ENCODE measurements at regions not wholly inside any gene's neighbourhood (a gene's known extent, or its start where the extent isn't known, plus 50 kb on each side); places are given as distances from the start of the nearest gene placed in this dataset.
A peak's percentile ranks its signal among the peaks of the same experiment; 100 is the strongest.
"Not testable (repeated sequence)": the region's sequence is repeated elsewhere in the genome, so short reads cannot be mapped to it uniquely, and the experiment has no call there.

DNA sequence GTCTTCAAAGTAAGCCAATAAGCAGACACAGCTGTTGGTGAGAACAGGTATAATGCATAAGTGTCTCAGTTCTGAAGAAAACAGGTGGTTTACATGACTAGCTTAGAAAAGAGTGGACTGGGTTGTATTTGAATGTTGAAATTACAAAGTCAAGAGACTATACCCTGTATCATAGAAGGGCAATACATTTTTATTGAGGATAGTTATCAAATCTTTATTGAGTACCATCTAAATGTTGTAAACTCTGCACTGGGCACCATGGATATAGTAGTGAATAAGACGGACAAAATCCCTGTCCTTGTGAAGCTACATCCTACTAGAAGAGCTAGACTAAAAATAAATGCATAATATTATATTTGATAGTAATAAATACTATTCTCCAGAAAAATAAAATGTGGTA lies 88.5 kb upstream of the CDC42EP3 start:
- DNase-seq: not testable (repeated sequence)

DNA sequence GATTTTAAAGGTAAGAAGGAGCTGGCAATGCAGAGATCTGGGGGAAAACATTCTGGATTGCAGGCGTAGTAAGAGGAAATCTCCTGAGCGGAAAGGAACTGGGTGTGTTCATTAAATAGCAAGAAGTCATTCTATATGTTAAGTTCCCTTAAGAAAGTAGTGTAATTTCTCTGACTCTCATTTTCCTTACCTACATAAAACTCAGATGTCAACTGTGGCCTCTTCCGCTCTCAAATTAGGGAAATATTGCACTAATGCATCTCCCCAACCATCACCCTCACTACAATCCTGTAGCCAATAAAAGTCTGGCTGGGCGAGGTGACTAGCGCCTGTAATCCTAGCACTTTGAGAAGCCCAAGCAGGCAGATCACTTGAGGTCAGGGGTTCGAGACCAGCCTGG lies 89.0 kb upstream of the CDC42EP3 start:
- no peak for DNase-seq

DNA sequence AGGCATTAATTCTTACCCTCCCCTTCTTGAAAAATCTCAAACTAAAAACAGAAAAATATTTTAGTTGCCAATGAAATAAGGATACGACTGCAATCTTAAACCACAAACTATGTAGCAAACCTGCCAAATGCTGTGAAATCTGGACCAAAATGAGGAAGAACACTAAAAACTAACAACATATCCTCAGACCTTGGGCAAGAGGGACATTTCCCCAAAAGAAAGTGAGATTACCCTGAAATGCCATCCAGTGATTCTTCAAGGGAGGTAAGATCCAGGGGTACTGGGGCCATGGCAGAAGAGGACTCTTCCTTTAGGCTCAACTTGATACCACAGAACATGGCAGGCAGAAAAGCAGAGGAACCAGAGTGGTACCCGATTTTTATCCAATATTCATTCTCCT lies 90.8 kb upstream of the CDC42EP3 start:
- DNase-seq: peak; percentile 85

DNA sequence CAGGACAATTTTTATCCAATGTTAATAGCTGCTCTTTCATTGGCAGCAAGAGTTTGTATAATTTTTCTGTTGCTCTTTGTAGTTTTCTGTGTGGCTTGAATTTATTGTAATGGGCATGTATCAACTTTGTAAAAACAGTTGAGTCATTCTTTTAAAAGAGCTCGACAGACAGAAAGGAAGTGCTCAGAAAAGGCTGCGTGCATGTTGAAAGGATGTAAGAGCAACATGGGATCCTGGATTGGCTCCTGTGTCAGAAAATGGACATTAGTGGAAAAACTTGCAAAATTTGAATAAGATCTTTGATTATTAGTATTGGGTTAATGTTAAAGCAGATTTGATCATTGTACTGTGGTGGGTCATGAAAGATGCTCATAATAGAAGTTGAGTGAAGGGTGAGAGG lies 93.3 kb upstream of the CDC42EP3 start:
- no peak for DNase-seq

DNA sequence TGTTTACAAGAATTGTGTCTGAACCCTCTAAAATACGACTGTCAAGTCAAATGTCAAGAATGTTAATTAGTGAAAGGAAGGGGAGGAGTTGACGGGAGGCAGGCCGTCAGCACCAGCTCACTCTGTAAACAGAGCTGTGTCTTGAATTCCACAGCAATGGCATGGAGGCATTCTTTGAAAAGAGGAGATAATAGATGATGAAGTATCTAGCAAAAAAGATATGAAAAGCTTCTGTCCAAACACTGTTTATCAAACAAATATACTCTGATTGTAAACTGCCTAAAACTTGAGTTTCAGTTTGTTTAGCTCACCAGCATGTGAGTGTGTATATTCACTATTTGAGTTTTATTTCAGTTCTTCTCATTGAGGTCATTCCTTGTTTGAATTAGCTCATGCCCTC lies 94.7 kb upstream of the CDC42EP3 start:
- DNase-seq: no peak

DNA sequence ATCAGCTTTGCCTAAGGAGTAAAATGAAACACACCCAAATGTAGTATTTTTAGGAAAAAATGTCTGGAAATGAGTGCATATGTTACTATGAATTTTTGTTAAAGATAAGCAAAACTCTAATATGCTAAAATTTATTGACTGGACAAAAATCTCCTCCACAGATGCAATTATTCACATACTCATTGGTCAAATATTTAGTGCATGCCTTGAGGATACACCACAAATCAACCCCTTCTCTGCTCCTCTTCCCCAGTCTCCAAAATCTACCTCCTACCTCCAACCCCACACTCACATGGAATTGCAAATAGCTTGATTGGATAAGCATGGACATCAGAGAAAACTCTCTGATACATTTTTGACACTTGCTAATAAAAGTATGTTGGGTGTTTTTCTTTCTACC lies 95.6 kb upstream of the CDC42EP3 start:
- DNase-seq: no peak

DNA sequence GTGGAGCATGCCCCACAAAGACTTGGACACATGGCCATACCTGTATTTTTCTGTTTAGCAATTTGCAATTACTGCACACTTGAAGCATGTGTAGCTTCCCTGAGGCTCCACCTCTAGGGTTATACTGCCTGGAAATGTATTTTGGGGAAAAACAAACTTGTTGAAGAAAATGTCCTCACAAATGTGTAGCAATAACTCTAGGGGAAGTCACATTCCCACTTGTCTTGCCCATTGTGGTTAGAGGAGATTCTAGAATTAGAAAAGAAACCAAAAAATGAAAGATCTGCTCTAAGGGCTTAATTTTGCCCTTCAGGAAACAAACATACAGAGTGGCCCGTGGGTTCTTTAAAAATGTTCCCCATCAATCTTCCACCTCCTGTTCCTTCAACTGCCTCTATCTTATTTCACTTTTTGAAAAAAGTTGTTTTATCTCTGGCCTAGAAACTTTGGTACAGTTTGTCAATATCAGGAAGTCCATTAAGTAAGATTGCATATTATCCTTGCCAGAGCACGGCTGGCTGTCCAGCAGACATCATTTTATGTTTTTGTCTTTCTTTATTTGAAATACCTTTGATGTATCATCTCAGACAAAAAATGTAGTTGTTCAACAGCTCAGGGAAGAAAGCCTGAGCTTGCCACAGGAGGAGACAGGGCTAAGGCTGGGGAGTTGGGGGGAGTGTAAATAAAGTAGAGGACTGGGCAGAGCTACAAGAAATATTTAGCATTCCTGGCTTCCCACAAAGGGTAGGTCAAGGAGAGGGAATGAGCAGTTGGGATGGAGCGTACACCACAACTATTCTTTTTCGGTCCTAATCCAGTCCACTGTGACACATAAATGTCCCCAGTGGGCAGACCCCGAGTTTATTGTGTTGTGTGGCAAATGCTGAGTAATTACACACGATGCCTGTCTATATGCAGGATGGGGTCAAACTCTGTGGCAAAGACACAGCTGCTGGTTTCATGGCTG lies 96.8 kb upstream of the CDC42EP3 start:
- no peak for DNase-seq

DNA sequence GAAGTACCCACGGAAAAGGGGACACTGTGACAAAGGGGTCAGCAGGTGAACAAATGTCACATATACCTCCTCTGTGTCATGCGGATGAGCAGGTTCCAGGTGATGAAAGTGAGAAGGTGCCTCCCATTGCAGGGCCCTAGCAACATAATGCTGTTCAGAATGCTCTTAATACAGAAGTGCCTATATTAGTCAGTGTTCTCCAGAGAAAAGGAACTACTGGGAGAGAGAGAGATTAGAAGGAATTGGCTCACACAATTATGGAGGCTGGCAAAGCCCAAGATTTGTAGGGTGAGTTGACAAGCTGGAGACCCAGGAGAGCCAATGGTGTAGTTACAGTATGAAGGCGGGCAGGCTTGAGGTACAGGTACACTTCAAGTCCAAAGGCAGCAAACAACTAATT lies 98.1 kb upstream of the CDC42EP3 start:
- DNase-seq: no peak

DNA sequence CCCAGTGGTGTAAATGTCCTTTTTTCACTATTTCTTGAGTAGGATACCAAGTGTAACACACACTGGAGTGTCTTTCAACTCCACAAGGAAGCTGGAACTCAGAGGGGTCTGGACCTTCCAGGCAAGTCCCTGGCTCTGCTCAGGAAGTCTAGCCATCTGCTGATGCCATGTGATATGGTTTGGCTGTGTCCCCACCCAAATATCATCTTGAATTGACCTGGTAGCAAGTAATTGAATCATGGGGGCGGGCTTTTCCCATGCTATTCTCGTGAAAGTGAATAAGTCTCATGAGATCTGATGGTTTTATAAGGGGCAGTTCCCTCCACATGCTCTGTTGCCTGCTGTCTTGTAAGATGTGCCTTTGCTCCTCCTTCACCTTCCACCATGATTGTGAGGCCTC lies 99.4 kb upstream of the CDC42EP3 start:
- DNase-seq: no peak

DNA sequence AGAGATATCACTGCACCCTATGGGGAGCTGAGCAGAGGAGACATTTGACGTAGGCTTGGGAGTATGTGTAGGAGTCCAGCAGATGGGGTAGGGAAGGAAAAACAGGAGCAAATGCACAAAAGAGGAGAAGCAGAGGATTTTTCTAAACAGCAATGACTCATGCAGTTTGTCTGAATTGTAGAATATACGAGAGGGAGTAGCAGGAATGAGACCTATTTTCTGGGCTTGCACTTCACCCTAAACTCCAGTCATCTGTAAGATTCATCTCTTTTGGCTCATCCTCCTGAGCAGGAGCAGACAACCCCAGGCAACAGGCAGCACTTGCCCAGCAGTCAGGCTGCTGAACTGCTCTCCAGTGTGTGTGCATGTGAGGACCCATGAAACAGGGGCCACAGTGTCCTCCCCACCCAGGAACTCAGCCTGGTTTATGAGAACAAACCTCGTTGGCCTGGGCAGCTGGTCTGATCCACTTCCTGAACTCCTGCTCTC lies 100.2 kb upstream of the CDC42EP3 start:
- no peak for DNase-seq

DNA sequence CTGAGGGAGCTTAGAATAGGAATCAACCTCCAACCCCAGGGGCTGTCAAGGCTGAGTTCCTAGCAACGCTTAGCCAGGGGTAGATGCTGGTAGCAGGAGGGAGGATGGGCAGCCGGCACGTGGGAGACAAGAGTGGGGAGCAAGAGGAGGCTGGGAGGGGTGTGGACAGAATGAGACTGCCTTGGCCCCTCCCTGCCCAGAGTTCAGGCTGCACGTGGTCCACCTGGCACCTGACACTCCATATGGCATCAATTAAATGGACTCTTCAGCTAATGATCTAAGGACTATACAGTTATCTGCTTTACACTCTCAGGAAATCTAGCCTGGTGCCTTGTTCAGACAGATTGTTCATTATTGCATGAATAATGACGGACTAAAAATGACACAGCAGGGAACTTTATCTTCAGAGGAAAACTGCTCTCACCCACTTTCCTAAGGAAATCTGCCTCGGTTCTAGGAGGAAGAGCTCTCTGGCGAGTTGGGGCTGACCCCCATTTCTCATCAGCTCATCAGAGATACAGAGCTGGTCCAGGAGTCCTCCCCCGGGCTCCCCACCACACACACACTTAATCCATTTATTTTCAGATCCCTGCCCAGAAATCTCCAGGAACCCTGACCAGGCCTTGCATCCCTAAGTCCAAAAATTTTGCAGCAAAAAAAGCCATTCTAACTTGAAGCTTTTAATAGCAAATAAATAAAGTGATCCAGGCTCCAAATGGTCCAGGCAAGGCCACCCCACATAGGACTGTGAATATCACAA lies 102.1 kb upstream of the CDC42EP3 start:
- DNase-seq: no peak

DNA sequence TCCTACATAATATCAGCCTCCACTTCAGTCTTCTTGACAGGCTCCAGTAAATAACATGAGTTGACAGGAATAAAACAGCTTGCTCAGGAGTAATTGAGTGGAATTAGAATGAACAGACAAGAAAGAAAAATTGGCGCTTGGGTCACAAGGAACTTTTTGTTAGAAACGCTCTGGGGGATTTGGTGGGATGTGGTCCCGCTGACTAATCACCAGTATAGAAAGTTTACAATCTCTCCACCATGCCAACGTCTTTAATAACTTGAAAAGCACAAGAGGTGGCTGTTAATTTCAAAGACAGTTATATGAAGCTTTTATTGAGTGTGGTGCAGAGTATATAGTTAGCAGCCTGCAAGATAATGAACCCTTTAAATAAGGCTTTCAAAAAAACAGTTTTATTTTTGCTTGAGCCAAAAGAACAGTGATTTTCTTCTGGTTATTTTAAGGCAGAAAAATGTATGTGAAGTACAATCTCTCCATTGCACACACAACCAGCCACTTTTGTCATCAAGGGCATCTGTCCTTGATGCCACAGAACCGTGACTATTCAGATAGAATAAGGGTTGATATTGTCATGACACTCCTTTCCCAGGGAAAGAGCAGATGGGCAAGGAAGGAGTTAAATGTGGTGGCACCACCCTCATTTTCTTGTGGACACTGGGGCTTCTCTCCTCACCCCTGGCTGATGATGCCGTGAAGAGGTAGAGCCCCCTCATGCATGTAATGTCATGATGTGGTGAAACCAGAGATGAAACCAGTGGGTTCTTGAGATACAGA lies 102.9 kb upstream of the CDC42EP3 start:
- not testable (repeated sequence) for DNase-seq

DNA sequence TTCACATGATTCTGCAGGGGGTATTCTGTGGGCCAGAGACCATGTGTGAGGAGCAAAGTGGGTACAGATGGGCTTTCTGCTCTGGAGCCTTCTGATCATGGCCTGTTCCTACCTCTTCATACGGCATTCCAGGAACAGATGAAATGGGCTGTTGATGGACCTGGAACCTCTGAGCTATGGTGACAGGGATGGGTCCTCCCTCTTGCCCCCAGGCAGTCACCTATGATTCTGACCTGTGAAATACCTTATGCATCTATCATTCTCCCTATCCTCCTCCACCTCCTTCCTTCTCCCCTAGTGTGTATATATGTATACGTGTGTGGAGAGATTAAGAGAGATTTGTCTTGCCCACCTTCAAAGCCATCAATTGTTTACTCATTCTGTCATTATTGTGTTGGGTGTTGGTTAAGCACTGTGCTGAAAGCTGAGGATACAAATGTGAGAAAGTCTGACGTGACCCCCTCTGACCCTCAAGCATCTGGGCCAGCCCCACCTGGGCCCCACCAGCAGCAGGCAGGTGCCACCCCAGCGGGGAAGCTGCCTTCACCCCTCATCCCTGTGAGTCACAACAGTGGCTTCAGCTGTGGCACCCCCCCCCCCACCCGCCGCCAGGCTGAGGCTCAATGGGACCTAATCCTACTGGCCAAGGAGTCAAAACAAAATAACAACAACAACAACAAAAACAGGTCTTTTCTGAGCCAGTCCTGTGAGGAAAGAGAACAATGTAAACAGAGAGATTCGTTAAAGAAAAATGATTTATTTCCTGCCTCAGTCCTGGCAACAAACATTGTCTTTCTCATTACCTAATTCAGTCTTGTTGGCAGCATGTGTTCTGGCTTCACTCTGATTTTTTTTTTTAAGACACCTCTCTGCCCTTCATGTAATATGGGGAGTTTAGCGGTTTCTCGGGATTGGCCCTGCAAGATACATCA lies 103.8 kb upstream of the CDC42EP3 start:
- DNase-seq: no peak

DNA sequence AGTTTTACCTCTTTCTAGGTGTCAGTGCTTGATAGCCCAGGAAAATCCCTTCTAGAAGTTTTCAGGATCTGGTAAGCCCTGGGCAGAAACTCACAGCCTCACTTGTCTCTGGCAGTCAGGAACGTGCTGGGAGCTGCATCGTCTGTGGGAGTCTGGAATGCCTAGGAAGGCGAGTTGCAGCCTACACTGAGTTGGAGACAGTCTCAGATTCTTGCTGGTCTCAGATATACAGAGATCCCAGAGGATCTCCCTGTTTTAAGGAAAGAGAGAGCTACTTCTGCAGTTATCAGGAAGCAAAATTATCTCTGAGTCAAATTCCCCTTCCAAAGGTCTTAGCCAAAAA lies 104.4 kb upstream of the CDC42EP3 start:
- no peak for DNase-seq

DNA sequence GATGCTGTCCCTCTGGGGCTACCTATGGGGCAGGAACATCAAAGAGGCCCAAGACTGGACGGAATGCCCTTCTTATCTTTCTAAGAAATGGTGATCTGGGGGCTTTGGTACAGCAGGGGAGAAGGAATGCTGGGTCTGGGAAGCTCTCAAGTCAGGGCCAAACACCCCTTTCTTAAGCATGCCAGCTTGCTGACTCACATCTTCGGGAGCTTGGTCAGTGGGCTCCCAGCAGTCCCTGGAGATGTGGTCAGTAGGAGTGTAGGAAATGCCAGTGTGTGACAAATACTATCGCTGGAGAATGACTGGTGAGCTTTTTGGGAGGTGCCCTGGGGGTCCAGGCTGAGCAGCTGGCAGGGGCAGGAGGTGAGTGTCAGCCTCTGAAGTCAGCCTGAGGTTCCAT lies 105.0 kb upstream of the CDC42EP3 start:
- no peak for DNase-seq

DNA sequence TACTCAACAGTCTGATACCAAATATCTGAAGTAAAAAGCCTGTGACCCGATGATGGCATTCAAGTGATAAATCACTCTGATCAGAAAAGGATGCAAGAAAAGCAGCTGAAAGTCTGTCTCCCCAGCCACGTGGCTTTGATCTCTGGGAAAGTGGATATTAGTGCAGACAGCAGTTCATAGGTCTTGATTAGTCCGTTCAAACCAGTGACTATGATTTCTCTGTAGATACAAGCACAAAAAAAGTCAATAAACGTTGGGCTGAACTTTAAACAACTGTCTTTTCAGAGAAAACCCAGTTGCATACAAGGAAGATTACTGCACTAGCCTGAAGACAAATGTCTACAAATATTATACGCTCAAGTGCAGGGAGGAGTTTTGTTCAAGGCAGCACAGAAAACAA lies 107.7 kb upstream of the CDC42EP3 start:
- no peak for DNase-seq

DNA sequence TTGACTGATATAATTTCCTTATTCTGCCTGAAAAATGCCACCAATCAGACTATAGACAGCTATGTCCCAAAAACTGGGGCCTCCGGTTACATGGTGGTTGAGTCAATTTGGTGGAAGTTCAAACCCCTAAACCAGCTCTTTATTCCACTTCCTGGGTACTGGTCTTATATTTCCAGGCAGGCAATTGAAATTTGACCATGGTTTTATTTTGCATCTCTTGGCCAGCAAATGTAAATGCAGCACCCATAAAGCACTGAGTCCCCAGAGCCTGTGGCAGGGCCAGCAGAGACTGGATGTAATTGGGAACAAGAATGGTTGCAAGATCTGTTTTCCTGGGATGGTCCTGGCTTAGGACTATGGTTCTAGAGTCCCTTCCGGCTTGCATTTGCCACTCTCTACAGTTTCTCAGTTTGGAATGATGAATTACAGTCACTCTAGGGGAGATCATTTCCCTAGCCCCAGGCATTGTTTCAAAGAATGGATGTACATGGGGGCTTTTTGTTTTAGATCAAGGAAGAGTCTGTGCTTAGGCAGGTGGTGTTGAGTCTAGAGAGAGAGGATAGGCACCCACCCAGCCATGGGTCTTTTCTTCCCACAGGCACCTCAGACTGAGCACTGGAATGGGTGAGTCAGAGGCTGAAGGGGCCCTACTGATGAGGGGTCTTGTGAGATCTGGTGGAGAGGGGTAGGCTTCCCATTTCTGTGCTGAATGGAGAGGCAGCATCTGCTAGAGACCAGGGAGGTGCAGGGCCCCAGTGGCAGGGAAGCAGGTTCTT lies 108.4 kb upstream of the CDC42EP3 start:
- no peak for DNase-seq

DNA sequence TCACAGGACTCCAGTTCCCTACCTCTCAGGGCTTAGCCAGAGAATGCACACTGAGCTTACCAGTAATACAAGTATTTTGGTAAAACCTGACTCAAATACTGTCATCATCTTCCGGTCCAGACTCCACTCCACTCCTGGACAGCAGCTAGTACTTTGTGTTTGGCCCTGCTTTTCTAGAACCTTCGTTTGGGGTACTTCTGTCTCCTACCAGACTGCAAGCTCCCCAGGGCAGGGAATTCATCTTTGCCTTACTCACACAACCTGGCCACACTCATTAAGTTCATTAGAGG lies 108.9 kb upstream of the CDC42EP3 start:
- DNase-seq: no peak

DNA sequence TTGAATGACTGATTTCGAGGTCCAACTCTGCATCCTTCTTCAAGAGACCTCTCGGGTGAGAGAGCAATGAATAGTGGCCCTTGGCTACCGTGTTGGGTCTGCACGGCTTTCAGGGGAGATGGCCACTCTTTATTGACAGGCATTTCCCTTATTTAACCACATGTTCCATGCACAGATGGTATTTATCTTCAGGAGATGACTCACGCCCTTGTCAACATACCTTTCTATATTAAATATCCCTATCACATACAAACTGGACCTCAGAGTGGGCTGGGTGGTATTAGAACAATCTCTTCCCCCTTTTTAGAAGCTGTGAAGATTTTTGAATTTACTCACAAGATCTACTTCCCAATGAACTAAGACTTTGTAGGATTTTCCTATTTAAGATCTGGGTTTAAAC lies 109.6 kb upstream of the CDC42EP3 start:
- DNase-seq: no peak

DNA sequence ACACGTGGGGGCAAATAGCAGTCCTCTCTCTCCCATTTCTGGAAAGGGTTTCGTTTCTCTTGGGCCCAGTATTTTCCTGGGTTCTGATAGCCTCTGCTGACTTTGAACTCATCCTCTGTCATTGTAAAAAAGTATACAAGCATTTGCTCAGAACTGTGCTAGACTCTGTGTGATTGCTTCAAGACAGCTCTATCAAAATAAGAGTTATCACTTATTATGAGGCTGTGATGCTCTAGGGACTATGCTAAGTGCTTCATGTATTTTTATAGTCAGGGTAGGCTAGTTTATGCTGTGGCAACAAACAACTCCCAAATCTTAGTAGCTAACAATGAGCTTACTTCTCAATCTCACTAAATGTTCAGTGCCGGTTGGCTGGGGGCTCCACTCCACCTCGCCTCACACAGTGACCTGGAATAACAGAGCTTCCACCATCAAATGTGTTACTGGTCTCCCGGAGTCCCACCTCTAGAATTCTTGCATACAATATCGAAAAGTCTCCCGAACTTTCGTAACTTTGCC lies 110.8 kb upstream of the CDC42EP3 start:
- no peak for DNase-seq

DNA sequence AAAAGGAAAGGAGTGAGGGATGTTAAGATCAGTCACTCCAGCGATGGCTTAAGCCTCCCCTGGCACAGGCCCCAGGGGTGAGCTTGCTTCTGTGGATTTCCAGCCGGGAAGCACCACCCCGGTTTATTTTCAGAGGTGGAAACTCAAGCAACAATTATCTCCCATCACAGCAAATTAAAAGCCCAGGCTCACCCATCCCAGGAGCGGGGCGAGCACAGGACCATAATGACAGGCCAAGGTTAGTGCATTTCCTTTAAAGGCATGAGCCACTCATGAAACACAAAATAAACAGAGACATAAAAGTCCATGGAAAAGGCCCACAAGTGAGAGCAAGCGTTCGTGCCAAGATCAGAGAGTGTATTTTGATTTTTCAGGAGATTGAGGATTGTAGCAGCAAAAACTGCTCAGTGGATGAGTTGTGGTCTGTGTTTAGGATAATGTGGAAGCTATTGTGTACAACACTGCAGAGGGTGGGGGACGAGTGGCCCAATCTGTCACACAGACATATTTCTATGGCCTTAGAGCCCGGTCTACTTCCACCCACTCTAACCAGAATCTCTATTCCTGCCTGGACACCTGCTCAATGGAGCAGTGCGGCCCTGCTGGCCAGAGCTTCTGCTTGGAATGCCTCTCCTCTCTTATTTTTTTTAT lies 111.4 kb upstream of the CDC42EP3 start:
- no peak for DNase-seq

Data from SIG-M5 (cell line).